Panc1 (cell line): ENCODE measurements at regions not wholly inside any gene's neighbourhood (a gene's known extent, or its start where the extent isn't known, plus 50 kb on each side); places are given as distances from the start of the nearest gene placed in this dataset.

ENCODE experiments used
- ATAC-seq: fragments of 200-7000 bp; cut with Tn5 transposase; 2 replicates; pipeline ENCODE4 v1.9.1; 2020; ENCODE audit warnings: mild to moderate bottlenecking, moderate library complexity
- BruUV-seq: library from RNA; stranded (reverse); fragments of 400-500 nt; replicated peaks from 2 replicates; lab custom pipeline; 2021; lab: Mats Ljungman, UMichigan
- CTCF ChIA-PET: fragments of 300-600 bp; sonication (Branson Sonifier 250); formaldehyde crosslinking; loops from one replicate; lab custom pipeline; 2022; ENCODE audit warnings: antibody characterized with exemption; lab: Charles Lee
- POLR2A ChIA-PET: fragments of 300-600 bp; sonication (Branson Sonifier 250); formaldehyde crosslinking; loops from one replicate; lab custom pipeline; 2022; ENCODE audit warnings: antibody characterized with exemption; lab: Charles Lee
- DNase-seq: peaks from one replicate; pipeline ENCODE4 v3.0.0-alpha.2; 2010; ENCODE audit warnings: low read depth, low spot score
- H3K27ac ChIP-seq: 2 replicates; pipeline ENCODE4 v1.5.1; 2011; ENCODE audit warnings: mild to moderate bottlenecking, low read length, inconsistent platforms
- H3K27me3 ChIP-seq: fragments of 200-500 bp; sonication (Bioruptor generic); 2 replicates; pipeline ENCODE4 v1.6.0; 2014; ENCODE audit warnings: low read length, inconsistent platforms; ENCODE audit not compliant: control insufficient read depth, insufficient read depth
- H3K36me3 ChIP-seq: fragments of 200-500 bp; sonication (Bioruptor generic); 2 replicates; pipeline ENCODE4 v1.5.1; 2014; ENCODE audit warnings: inconsistent platforms, mild to moderate bottlenecking, low read length, moderate library complexity; ENCODE audit not compliant: control insufficient read depth, insufficient read depth
- H3K4me1 ChIP-seq: 2 replicates; pipeline ENCODE4 v1.5.1; 2011; ENCODE audit warnings: inconsistent platforms, mild to moderate bottlenecking, low read length, moderate library complexity; ENCODE audit not compliant: control insufficient read depth, insufficient read depth
- H3K4me3 ChIP-seq, 2 experiments: 2 replicates each; pipeline ENCODE4 v1.5.1; 2011 to 2012; ENCODE audit warnings: low read depth in 2 of 2, low read length in 2 of 2, mild to moderate bottlenecking in 2 of 2, inconsistent platforms in 1 of 2, moderate library complexity in 1 of 2
- H3K9me3 ChIP-seq: fragments of 200-500 bp; sonication (Bioruptor generic); 2 replicates; pipeline ENCODE4 v1.5.1; 2014; ENCODE audit warnings: low read depth, mild to moderate bottlenecking, inconsistent platforms, low read length, moderate library complexity; ENCODE audit not compliant: control insufficient read depth, insufficient read depth
- POLR2AphosphoS5 ChIP-seq: IDR thresholded peaks from 2 replicates; pipeline ENCODE4 v1.6.1; 2012; ENCODE audit warnings: mild to moderate bottlenecking, low read depth, low read length, moderate library complexity
- SIN3A ChIP-seq: IDR thresholded peaks from 2 replicates; pipeline ENCODE4 v1.6.1; 2012; ENCODE audit warnings: low read depth, mild to moderate bottlenecking, low read length, moderate library complexity, borderline replicate concordance; ENCODE audit not compliant: insufficient read depth
- TCF7L2 ChIP-seq: IDR thresholded peaks from 2 replicates; pipeline ENCODE4 v1.6.1; 2011; ENCODE audit warnings: mild to moderate bottlenecking, low read depth, low read length, inconsistent platforms
- in situ Hi-C: cut with HindIII; loops from 2 replicates; pipeline ENCODE4 v1.10.0; 2016; ENCODE audit warnings: low sequenced_read_pairs, low pct_unique_long_range_greater_than_20kb
- intact Hi-C: fragments of 100-400 bp; cut with micrococcal nuclease; formaldehyde crosslinking; loops from one replicate; pipeline ENCODE4 v1.10.0; 2022; ENCODE audit not compliant: unreplicated experiment
- TF ChIP-seq, protein P1 (sequence below), 2 experiments: IDR thresholded peaks; 2 replicates each; pipeline ENCODE4 v1.6.1; 2011 to 2012; ENCODE audit warnings: low read depth in 2 of 2, control low read depth in 1 of 2, low read length in 1 of 2, mild to moderate bottlenecking in 1 of 2, moderate library complexity in 1 of 2; ENCODE audit not compliant: insufficient read depth in 1 of 2
- TF ChIP-seq, protein P2 (sequence below): fragments of 450-650 bp; IDR thresholded peaks from 2 replicates; pipeline ENCODE4 v1.5.1; 2017; ENCODE audit warnings: mild to moderate bottlenecking

DNA sequence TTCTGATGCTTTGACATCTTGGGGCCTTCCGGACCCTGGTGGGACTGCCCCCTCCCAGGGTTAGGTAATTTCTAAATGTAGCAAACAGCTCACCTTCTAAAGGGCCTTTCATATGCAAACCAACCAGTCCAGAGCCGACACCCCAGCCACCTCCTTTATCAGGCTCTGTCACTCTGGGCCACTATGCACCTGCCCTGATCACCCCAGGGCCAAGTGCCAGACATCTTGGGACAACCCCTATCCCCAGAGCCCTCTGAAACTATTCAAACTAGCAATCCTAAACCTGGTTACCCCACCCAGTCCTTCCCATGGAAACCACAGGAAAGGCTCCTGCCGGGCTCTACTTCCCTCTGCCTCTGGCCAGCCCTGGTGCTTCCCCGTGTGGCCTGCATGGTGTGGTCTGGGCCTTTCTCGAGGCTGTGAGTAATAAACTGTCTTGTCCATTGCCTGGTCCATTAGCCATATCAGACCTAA, 91.2 kb upstream of the TNRC6C start:
- ATAC-seq, result no peak

DNA sequence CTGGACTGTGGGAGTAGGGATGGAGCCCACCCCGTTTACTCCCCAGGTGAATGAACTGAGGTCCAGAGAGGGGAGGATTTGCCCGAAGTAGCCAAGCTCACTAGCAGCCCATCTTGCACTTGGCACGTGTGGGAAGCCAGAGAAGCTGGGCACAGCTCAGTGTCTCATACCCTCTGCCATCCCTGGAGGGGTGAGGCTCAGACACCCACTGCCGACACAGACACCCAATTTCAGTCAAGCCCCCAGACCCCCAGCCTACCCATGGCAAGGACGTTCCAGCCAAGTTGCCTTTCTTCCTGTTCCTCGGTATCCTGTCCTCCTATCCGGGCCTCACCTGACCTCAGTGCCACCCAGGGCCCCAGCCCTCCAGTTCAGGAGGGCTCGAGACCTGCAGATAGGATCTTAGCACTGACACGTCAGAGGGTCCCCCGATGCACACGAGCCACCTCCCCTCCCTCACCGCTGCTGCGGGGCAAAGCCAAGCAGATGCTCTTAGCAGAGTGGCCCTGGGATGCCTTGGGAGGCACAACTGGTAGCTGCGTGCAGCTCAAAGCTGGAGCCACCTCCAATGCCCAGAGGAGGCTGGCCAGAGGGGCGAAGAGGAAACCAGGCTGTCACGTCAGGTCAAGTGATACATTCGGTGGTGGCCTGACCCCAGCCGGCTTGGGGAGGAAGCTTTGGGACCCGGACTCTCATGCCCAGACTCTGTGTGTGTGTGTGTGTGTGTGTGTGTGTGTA, 90.4 kb upstream of the TNRC6C start:
- in situ Hi-C loops, result no loop called here
- no TSS peak for BruUV-seq
- TF ChIP-seq SIN3A, result no peak
- TF ChIP-seq POLR2AphosphoS5, result no peak
- TF ChIP-seq, protein P1, sequence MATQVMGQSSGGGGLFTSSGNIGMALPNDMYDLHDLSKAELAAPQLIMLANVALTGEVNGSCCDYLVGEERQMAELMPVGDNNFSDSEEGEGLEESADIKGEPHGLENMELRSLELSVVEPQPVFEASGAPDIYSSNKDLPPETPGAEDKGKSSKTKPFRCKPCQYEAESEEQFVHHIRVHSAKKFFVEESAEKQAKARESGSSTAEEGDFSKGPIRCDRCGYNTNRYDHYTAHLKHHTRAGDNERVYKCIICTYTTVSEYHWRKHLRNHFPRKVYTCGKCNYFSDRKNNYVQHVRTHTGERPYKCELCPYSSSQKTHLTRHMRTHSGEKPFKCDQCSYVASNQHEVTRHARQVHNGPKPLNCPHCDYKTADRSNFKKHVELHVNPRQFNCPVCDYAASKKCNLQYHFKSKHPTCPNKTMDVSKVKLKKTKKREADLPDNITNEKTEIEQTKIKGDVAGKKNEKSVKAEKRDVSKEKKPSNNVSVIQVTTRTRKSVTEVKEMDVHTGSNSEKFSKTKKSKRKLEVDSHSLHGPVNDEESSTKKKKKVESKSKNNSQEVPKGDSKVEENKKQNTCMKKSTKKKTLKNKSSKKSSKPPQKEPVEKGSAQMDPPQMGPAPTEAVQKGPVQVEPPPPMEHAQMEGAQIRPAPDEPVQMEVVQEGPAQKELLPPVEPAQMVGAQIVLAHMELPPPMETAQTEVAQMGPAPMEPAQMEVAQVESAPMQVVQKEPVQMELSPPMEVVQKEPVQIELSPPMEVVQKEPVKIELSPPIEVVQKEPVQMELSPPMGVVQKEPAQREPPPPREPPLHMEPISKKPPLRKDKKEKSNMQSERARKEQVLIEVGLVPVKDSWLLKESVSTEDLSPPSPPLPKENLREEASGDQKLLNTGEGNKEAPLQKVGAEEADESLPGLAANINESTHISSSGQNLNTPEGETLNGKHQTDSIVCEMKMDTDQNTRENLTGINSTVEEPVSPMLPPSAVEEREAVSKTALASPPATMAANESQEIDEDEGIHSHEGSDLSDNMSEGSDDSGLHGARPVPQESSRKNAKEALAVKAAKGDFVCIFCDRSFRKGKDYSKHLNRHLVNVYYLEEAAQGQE (IDR thresholded peaks at IDR 0.05; ENCODE audit: insufficient read depth in 1 of 2, low read depth in 2 of 2, low read length in 1 of 2), result no peak
- TF ChIP-seq, protein P2, sequence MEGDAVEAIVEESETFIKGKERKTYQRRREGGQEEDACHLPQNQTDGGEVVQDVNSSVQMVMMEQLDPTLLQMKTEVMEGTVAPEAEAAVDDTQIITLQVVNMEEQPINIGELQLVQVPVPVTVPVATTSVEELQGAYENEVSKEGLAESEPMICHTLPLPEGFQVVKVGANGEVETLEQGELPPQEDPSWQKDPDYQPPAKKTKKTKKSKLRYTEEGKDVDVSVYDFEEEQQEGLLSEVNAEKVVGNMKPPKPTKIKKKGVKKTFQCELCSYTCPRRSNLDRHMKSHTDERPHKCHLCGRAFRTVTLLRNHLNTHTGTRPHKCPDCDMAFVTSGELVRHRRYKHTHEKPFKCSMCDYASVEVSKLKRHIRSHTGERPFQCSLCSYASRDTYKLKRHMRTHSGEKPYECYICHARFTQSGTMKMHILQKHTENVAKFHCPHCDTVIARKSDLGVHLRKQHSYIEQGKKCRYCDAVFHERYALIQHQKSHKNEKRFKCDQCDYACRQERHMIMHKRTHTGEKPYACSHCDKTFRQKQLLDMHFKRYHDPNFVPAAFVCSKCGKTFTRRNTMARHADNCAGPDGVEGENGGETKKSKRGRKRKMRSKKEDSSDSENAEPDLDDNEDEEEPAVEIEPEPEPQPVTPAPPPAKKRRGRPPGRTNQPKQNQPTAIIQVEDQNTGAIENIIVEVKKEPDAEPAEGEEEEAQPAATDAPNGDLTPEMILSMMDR, result no peak
- no peak for TF ChIP-seq TCF7L2
- intact Hi-C loops, result no loop called here
- ATAC-seq (no peak), DNase-seq (no peak)
- H3K9me3 ChIP-seq, result no peaks in the 10 kb centered on the region
- no peak overlapping the region for H3K4me3 ChIP-seq
- no peaks in the 10 kb centered on the region; the same call in 1 of the 2 replicates for H3K4me1 ChIP-seq
- no peaks in the 10 kb centered on the region for H3K36me3 ChIP-seq
- ChIA-PET CTCF (interaction anchor here (0.6 kb wide), 1 partner anchor 192 kb away, joined by 11 read pairs; no protein-coding TSS in a partner anchor), POLR2A (no interaction called here)
- no peak overlapping the region for H3K27ac ChIP-seq
- no peaks in the 10 kb centered on the region; the same call in 1 of the 2 replicates for H3K27me3 ChIP-seq

More for the DNA sequence above, 91.2 kb upstream of the TNRC6C start:
- no peak for DNase-seq
- in situ Hi-C loops (no loop called here), intact Hi-C loops (no loop called here)
- H3K36me3 ChIP-seq, result no peaks in the 10 kb centered on the region
- H3K27me3 ChIP-seq, result no peaks in the 10 kb centered on the region; the same call in 1 of the 2 replicates
- H3K4me3 ChIP-seq, result no peak overlapping the region
- no peak overlapping the region for H3K27ac ChIP-seq
- no peaks in the 10 kb centered on the region; the same call in 1 of the 2 replicates for H3K4me1 ChIP-seq
- ChIA-PET CTCF (interaction anchor here (0.6 kb wide), 1 partner anchor 193 kb away, joined by 11 read pairs; no protein-coding TSS in a partner anchor), POLR2A (no interaction called here)
- BruUV-seq, result no TSS peak
- TF ChIP-seq, protein P1 (IDR thresholded peaks at IDR 0.05; ENCODE audit: insufficient read depth in 1 of 2, low read depth in 2 of 2, low read length in 1 of 2), result no peak
- TF ChIP-seq SIN3A, result no peak
- no peaks in the 10 kb centered on the region for H3K9me3 ChIP-seq
